DMS53 treated with DMSO at 0.1 percent for 48 hours (cell line): ENCODE measurements at regions not wholly inside any gene's neighbourhood (a gene's known extent, or its start where the extent isn't known, plus 50 kb on each side); places are given as distances from the start of the nearest gene placed in this dataset.
"Not testable (repeated sequence)": the region's sequence is repeated elsewhere in the genome, so short reads cannot be mapped to it uniquely, and the experiment has no call there.

Experiments used
- DNase-seq: peaks from one replicate; lab custom pipeline; 2025; ENCODE audit not compliant: unreplicated experiment; lab: John Stamatoyannopoulos, UW

- no peak for DNase-seq
These were observed 330.3 kb downstream of the HGF start for GRCh38 chr7:81439591-81439990.

GRCh38 chr7:81437160-81437559 lies 332.7 kb downstream of the HGF start:
- DNase-seq: not testable (repeated sequence)

- no peak for DNase-seq
These were observed 336.0 kb downstream of the HGF start for GRCh38 chr7:81433692-81434331.

GRCh38 chr7:81433206-81433605 lies 336.6 kb downstream of the HGF start:
- no peak for DNase-seq

- DNase-seq: no peak
These were observed 339.1 kb downstream of the HGF start for GRCh38 chr7:81430761-81431160.

- DNase-seq: no peak
These were observed 339.7 kb downstream of the HGF start for GRCh38 chr7:81430150-81430549.

- no peak for DNase-seq
These were observed 342.4 kb downstream of the HGF start for GRCh38 chr7:81427461-81427860.

GRCh38 chr7:81420526-81421226 lies 349.2 kb downstream of the HGF start:
- DNase-seq: no peak

GRCh38 chr7:81419731-81420130 lies 350.1 kb downstream of the HGF start:
- no peak for DNase-seq

- DNase-seq: no peak
These were observed 353.2 kb downstream of the HGF start for GRCh38 chr7:81416659-81417058.

- DNase-seq: no peak
These were observed 354.7 kb downstream of the HGF start for GRCh38 chr7:81415181-81415580.

GRCh38 chr7:81414411-81414810 lies 355.4 kb downstream of the HGF start:
- DNase-seq: no peak

- no peak for DNase-seq
These were observed 359.3 kb downstream of the HGF start for GRCh38 chr7:81410471-81411117.

- no peak for DNase-seq
These were observed 361.1 kb downstream of the HGF start for GRCh38 chr7:81408728-81409127.

GRCh38 chr7:81407094-81407493 lies 362.8 kb downstream of the HGF start:
- DNase-seq: no peak

GRCh38 chr7:81404669-81405068 lies 365.2 kb downstream of the HGF start:
- no peak for DNase-seq

- DNase-seq: no peak
These were observed 367.6 kb downstream of the HGF start for GRCh38 chr7:81402227-81402626.

- DNase-seq: no peak
These were observed 370.4 kb downstream of the HGF start for GRCh38 chr7:81399471-81399870.

GRCh38 chr7:81394029-81394428 lies 375.8 kb downstream of the HGF start:
- DNase-seq: no peak

- DNase-seq: no peak
These were observed 376.8 kb downstream of the HGF start for GRCh38 chr7:81393018-81393417.

- DNase-seq: no peak
These were observed 384.5 kb downstream of the HGF start for GRCh38 chr7:81385370-81385769.

- no peak for DNase-seq
These were observed 386.0 kb downstream of the HGF start for GRCh38 chr7:81383846-81384245.
